ENCODE measurements at regions not wholly inside any gene's neighbourhood (a gene's known extent, or its start where the extent isn't known, plus 50 kb on each side); places are given as distances from the start of the nearest gene placed in this dataset.

- ChIA-PET POLR2A (no interaction called here), CTCF (interaction anchor here (0.7 kb wide), 2 partner anchors 24 to 437 kb away, joined by 3 read pairs; no protein-coding TSS in a partner anchor)
Measured at GRCh38 chr3:24037971-24038370, 92.9 kb downstream of the NR1D2 start.

DNA sequence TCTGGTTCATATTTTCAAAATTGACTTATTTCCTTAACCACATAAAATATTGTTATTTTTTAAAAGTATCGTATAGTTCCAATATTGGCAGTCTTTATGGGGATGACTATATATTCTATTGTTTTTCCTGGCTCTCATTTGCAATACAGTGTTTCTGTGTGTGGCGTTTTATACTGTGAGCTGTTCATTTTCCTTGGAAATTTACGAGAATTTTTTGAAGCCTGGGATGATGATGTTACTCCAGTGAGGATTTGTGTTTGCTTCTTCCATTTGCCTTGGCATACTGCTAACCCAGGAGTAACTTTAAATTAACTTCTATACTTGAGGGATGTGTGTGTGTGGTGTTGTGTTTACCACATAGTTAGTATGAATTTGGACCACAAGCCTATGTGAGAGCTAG is 95.2 kb downstream of the NR1D2 start:
- FAIRE-seq (no peak), ATAC-seq (no peak), DNase-seq (ENCODE audit: low read depth in 1 of 2, low spot score in 1 of 2) (no peak)
- CTCF ChIA-PET = interaction anchor here (0.9 kb wide), 1 partner anchor 9 kb away, joined by 3 read pairs; no protein-coding TSS in a partner anchor
- WGBS (ENCODE audit: missing lambda C conversion rate) = 69% methylated on average over 3 of the region's 3 CpGs
- Histone ChIP-seq H3K9me3 (no peaks in the 10 kb centered on the region), H3K4me3 (no peak overlapping the region), H3K4me1 (no peaks in the 10 kb centered on the region), H3K4me2 (no peak overlapping the region), H3K27ac (no peak overlapping the region)
- POLR2A ChIA-PET = no interaction called here
- TF ChIP-seq RFX5 (IDR thresholded peaks at IDR 0.05) = no peak
- TF ChIP-seq, protein P1, sequence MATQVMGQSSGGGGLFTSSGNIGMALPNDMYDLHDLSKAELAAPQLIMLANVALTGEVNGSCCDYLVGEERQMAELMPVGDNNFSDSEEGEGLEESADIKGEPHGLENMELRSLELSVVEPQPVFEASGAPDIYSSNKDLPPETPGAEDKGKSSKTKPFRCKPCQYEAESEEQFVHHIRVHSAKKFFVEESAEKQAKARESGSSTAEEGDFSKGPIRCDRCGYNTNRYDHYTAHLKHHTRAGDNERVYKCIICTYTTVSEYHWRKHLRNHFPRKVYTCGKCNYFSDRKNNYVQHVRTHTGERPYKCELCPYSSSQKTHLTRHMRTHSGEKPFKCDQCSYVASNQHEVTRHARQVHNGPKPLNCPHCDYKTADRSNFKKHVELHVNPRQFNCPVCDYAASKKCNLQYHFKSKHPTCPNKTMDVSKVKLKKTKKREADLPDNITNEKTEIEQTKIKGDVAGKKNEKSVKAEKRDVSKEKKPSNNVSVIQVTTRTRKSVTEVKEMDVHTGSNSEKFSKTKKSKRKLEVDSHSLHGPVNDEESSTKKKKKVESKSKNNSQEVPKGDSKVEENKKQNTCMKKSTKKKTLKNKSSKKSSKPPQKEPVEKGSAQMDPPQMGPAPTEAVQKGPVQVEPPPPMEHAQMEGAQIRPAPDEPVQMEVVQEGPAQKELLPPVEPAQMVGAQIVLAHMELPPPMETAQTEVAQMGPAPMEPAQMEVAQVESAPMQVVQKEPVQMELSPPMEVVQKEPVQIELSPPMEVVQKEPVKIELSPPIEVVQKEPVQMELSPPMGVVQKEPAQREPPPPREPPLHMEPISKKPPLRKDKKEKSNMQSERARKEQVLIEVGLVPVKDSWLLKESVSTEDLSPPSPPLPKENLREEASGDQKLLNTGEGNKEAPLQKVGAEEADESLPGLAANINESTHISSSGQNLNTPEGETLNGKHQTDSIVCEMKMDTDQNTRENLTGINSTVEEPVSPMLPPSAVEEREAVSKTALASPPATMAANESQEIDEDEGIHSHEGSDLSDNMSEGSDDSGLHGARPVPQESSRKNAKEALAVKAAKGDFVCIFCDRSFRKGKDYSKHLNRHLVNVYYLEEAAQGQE (IDR thresholded peaks at IDR 0.05) = no peak
- TF ChIP-seq RAD21 (conservative IDR thresholded peaks at IDR 0.05 in 1 of 2, IDR thresholded peaks at IDR 0.05 in 1 of 2) = no peak
- TF ChIP-seq ESRRA (IDR thresholded peaks at IDR 0.05; ENCODE audit: borderline replicate concordance, low read length) = no peak
- TF ChIP-seq NFE2L2 (conservative IDR thresholded peaks at IDR 0.05; ENCODE audit: low read length) = no peak
- TF ChIP-seq, protein P2, sequence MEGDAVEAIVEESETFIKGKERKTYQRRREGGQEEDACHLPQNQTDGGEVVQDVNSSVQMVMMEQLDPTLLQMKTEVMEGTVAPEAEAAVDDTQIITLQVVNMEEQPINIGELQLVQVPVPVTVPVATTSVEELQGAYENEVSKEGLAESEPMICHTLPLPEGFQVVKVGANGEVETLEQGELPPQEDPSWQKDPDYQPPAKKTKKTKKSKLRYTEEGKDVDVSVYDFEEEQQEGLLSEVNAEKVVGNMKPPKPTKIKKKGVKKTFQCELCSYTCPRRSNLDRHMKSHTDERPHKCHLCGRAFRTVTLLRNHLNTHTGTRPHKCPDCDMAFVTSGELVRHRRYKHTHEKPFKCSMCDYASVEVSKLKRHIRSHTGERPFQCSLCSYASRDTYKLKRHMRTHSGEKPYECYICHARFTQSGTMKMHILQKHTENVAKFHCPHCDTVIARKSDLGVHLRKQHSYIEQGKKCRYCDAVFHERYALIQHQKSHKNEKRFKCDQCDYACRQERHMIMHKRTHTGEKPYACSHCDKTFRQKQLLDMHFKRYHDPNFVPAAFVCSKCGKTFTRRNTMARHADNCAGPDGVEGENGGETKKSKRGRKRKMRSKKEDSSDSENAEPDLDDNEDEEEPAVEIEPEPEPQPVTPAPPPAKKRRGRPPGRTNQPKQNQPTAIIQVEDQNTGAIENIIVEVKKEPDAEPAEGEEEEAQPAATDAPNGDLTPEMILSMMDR (IDR thresholded peaks at IDR 0.05) = no peak
- TF ChIP-seq POLR2A (IDR thresholded peaks at IDR 0.05; ENCODE audit: low read length) = no peak
- TF ChIP-seq ZC3H11A (IDR thresholded peaks at IDR 0.05) = no peak
- TF ChIP-seq BCL3 (IDR thresholded peaks at IDR 0.05) = no peak
- TF ChIP-seq, protein P3, sequence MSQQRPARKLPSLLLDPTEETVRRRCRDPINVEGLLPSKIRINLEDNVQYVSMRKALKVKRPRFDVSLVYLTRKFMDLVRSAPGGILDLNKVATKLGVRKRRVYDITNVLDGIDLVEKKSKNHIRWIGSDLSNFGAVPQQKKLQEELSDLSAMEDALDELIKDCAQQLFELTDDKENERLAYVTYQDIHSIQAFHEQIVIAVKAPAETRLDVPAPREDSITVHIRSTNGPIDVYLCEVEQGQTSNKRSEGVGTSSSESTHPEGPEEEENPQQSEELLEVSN (IDR thresholded peaks at IDR 0.05; ENCODE audit: borderline replicate concordance, low read depth) = no peak
- TF ChIP-seq POLR2AphosphoS2 (conservative IDR thresholded peaks at IDR 0.05; ENCODE audit: low read length) = no peak
- no peak for TF ChIP-seq CBX8 (IDR thresholded peaks at IDR 0.05)

More at GRCh38 chr3:24037971-24038370, 92.9 kb downstream of the NR1D2 start:
- ATAC-seq = no peak
- no peak for FAIRE-seq
- no peak overlapping the region for H3K4me2 ChIP-seq
- WGBS (ENCODE audit: missing lambda C conversion rate) = 39% methylated on average over 2 of the region's 2 CpGs
- H3K4me3 ChIP-seq = no peak overlapping the region
- no peaks in the 10 kb centered on the region for H3K4me1 ChIP-seq
- TF ChIP-seq MYC (IDR thresholded peaks at IDR 0.05; ENCODE audit: borderline replicate concordance, low read length) (no peak), EHF (CRISPR knock-in tag; IDR thresholded peaks at IDR 0.05) (no peak), FOSB (CRISPR knock-in tag; IDR thresholded peaks at IDR 0.05) (no peak), MAZ (IDR thresholded peaks at IDR 0.05; ENCODE audit: borderline replicate concordance, low read depth, low read length) (no peak), RAD21 (conservative IDR thresholded peaks at IDR 0.05 in 1 of 2, IDR thresholded peaks at IDR 0.05 in 1 of 2) (no peak), KDM5A (IDR thresholded peaks at IDR 0.05) (no peak)
- no peak overlapping the region for H3K27ac ChIP-seq
- no peak for DNase-seq (ENCODE audit: low read depth in 1 of 2, low spot score in 1 of 2)
- no peaks in the 10 kb centered on the region for H3K9me3 ChIP-seq
